HG03066 (cell line): ENCODE measurements at regions not wholly inside any gene's neighbourhood (a gene's known extent, or its start where the extent isn't known, plus 50 kb on each side); places are given as distances from the start of the nearest gene placed in this dataset.

Experiments
- ATAC-seq: cut with Tn5 transposase; IDR thresholded peaks from one replicate; pipeline ENCODE4 v1.9.1; 2021; ENCODE audit warnings: low read depth; ENCODE audit not compliant: unreplicated experiment

DNA sequence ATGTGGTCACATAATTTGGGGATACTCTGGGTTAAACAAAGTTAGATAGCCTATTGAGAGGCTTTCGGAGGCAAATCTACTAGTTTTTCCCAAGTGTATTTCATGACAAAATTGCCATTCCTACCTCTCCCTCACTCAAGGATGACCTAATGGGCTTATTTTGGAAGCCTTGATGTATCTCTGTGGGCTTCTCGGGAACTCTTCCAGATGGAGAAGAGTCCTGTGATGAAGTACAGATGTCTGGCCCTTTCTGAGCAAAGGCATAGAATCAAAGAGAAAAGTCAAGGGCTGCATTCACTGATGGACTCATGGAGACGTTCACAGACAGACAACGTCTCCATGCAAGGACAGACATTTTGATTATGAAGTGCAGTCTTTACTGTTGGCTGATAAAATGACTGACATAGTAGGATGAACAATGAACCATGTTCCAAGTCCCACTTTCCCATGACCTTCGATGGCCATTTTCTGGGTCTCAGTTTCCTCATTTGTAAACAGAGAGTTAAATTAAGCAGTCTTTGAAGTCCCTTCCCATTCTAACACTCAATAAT lies 347.2 kb upstream of the CD180 start:
- ATAC-seq = no peak

DNA sequence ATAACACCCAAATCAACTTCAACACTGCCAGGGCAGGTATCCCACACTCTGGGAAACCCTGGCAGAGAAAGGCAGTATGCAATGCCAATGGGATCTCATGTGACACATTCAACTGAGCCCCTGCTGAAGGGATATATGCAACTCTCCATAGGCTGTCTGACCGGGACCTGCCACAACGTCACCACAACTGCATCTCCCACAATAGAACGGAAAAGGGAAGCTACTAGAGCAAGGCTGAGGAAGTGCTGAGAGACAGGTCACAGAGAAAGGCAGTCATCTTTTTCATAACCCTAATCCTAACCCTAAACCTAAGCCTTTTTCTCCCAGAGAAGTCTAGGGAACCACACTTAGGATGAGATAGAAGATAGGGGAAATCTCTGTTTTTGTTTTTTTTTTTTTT lies 345.9 kb upstream of the CD180 start:
- no peak for ATAC-seq

DNA sequence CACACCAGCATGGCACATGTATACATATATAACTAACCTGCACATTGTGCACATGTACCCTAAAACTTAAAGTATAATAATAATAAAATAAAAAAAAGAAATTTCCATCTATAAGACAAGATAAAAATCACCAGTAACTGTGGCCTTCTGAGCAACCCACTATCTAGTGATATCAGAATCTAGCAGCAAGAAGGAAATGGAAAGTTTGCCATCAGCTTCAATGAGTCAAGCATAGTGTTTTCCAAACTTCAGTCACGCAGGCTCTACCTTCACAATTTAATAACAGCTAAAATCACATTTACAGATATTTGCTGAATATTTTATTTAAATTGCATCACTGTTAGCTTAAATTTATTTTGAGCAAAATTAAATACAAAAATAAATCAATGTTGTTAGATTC lies 345.3 kb upstream of the CD180 start:
- ATAC-seq = no peak

- ATAC-seq = no peak
Measured at GRCh38 chr5:67538855-67539506, 342.4 kb upstream of the CD180 start.

DNA sequence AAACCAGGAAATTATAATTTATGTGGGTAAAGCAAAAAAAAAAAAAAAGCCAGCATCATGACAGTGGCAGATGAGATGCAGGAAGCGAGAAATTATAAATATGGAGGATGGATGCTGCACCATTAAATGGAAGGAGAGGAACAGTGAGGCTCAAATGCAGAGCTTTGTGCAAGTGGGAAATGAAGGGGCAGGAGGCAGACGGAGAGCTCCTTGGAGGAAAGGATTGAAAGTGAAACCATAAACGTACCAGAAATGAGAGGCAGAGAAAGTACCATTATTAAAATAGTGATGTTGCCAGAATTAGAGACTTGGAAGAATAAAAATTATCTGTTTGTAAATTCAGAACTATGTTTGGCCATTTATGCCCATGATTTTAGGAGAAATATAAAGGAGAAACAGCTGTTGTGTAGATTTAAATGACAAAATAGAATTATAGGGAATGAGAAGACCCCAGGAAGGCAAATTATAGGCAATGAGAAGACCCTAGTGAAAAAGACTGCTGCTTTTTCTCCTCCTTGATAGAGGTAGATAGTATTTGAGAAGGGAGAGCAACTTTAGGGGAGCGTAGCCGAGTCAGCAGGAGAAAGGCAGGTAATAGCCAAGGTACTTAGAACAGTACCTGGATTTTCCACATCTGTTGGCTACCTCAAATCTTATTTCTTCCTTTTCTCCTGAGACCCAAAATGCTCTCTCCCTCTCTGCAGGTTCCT lies 341.0 kb upstream of the CD180 start:
- ATAC-seq = no peak

GRCh38 chr5:67536866-67537265 lies 340.3 kb upstream of the CD180 start:
- no peak for ATAC-seq

- no peak for ATAC-seq
Measured at GRCh38 chr5:67530609-67531255, 334.1 kb upstream of the CD180 start.

- ATAC-seq = no peak
Measured at GRCh38 chr5:67528953-67529352, 332.4 kb upstream of the CD180 start.

DNA sequence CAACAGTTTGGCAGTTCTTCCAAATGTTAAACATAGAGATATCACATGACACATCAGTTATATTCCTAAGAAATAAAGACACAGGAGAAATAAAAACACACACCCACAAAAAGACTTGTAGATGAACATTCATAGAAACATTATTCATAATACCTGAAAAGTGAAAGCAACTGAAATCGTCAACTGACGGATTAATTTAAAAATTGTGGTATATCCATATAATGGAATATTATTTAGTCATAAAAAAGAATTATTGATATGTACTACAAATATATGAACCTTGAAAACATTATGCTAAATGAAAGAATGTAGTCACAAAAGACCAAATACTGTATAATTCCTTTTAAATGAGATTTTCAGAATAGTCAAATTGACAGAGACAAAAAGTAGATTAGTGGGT lies 330.2 kb upstream of the CD180 start:
- ATAC-seq = no peak

DNA sequence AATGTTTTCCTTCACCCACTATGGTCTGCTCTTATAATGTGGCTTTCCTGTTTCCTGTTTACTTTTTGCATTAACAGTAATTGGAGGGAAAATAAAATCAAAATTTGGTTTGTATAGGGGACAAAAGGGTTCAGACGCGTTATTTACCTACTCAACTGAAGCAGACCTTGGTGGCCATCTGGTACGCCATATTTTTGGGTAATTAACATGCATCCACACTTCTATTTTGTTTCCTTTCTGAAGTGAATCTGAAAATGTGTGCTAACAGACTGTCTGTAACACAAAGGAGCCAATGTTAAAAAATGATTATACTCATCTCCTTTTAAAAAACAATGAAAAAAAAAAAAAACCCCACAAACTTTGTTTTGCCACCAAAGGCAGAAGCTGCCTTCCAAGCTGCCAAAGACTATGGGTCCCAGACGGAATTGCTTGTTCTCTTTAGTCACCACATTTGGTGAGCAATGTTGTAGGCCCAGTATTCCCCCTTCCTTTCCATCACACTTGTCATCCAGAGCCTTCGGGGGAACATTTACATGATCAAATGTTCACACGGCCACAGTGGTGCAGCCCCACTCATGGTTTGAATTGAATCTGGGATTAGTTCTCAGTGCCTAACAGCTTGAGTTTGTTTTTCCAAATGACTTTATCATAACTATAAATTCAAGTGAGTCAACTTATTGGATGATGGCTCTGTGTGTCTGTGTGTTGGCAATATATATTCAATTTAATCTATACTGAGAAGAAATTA lies 323.7 kb upstream of the CD180 start:
- ATAC-seq = no peak

GRCh38 chr5:67518227-67518626 lies 321.6 kb upstream of the CD180 start:
- ATAC-seq = no peak

GRCh38 chr5:67516948-67517565 lies 320.5 kb upstream of the CD180 start:
- ATAC-seq = no peak

DNA sequence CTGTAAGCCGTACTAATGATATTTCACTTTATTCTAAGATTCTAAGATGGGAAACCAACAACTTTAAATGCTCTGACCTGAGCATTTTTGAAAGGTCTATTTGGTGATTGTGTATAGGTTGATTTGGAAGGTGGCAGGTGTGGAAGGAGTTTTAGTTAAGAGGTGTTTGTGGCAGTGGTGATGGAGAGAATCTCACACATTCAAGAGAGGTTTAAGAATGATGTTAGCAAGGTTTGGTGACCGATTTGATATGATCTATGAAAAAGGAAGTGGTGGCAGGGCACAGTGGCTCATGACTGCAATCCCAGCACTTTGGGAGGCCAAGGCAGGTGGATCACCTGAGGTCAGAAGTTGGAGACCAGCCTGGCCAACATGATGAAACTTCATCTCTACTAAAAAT lies 319.2 kb upstream of the CD180 start:
- no peak for ATAC-seq

GRCh38 chr5:67515020-67515689 lies 318.6 kb upstream of the CD180 start:
- no peak for ATAC-seq

DNA sequence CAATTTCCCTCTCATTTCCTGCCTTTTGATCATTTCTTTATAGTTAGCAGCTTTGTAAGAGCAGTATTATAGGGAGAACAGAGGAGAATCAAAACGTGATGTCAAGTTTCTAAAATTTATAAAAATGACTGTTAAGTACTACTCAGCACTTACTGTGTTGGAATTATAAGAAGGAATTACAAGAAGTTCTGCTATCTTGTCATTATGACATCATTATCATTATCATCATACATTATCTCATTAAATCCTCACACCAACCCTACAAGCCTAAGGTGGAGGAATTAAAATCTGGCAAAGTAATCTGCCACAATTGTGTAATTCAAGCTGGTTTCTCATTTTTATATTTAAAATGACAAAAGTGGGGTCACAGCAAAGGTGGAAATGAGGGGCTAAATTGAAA lies 316.2 kb upstream of the CD180 start:
- no peak for ATAC-seq

DNA sequence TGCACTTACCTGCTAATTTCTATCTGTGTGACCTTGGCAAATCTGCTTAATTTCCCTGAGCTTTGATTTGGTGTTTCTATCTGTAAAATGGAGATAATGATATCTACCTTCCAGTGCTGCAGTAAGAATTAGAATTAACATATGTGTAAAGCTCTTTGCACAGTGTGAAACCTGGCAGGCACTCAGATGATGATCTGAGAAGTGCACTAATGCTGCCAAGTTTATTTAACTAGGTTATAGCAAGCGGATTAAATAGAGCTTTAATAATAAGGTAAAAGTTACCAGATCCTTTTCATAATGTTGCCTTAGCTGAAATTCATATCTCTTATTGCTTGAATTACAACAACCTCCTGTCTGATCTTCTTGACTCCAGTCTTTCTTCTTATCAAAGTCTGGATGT lies 315.3 kb upstream of the CD180 start:
- no peak for ATAC-seq

DNA sequence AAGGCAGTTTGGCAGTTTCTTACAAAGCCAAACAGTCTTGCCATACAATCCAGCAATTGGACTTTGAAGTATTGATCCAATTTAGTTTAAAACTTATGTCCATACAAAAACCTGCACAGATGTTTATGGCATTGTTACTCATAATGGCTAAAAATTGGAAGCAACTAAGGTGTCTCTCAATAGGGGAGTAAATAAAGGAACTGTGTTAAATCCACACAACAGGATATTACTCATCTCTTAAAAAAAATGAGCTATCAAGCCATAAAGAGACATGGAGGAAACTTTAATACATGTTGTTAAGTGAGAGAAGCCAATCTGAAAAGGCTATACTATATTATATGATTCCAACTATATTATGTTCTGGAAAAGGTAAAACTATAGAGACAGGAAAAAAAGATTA lies 313.6 kb upstream of the CD180 start:
- no peak for ATAC-seq

GRCh38 chr5:67509402-67510186 lies 313.0 kb upstream of the CD180 start:
- no peak for ATAC-seq

- no peak for ATAC-seq
Measured at GRCh38 chr5:67506241-67506640, 309.6 kb upstream of the CD180 start.
